SK-N-SH treated with all-trans-retinoic acid at 6 μM for 48 hours (cell line): ENCODE measurements at regions not wholly inside any gene's neighbourhood (a gene's known extent, or its start where the extent isn't known, plus 50 kb on each side); places are given as distances from the start of the nearest gene placed in this dataset.

ENCODE experiments used
- ATAC-seq: fragments of 200-7000 bp; cut with Tn5 transposase; 3 replicates; pipeline ENCODE4 v1.9.1; 2020; ENCODE audit warnings: mild to moderate bottlenecking, moderate library complexity
- ARNTL ChIP-seq: fragments of 450-650 bp; formaldehyde crosslinking; IDR thresholded peaks from 2 replicates; pipeline ENCODE4 v1.5.0; 2020; ENCODE audit warnings: low read depth, mild to moderate bottlenecking, moderate library complexity, borderline replicate concordance
- BACH2 ChIP-seq: fragments of 250-450 bp; sonication (Bioruptor Pico); IDR thresholded peaks from 2 replicates; pipeline ENCODE4 v1.9.0; 2021; ENCODE audit warnings: mild to moderate bottlenecking, borderline replicate concordance
- CREB5 ChIP-seq: fragments of 250-450 bp; sonication (Bioruptor Pico); IDR thresholded peaks from 2 replicates; pipeline ENCODE4 v1.5.1; 2020; ENCODE audit warnings: low read depth, mild to moderate bottlenecking, moderate library complexity
- CSDC2 ChIP-seq: fragments of 250-450 bp; sonication (Bioruptor Pico); IDR thresholded peaks from 2 replicates; pipeline ENCODE4 v1.5.0; 2020; ENCODE audit warnings: mild to moderate bottlenecking, moderate library complexity
- CSRNP3 ChIP-seq: fragments of 250-450 bp; sonication (Bioruptor Pico); IDR thresholded peaks from 2 replicates; pipeline ENCODE4 v1.5.1; 2021; ENCODE audit warnings: mild to moderate bottlenecking, moderate library complexity
- ESRRG ChIP-seq: fragments of 250-450 bp; sonication (Bioruptor Pico); IDR thresholded peaks from 2 replicates; pipeline ENCODE4 v1.6.1; 2021; ENCODE audit warnings: mild to moderate bottlenecking
- GLIS3 ChIP-seq: fragments of 250-450 bp; sonication (Bioruptor Pico); IDR thresholded peaks from 2 replicates; pipeline ENCODE4 v1.5.0; 2020; ENCODE audit warnings: mild to moderate bottlenecking, moderate library complexity
- ISL1 ChIP-seq: fragments of 250-450 bp; sonication (Bioruptor Pico); IDR thresholded peaks from 2 replicates; pipeline ENCODE4 v2.1.2; 2022; ENCODE audit warnings: mild to moderate bottlenecking, moderate library complexity
- OSR1 ChIP-seq: fragments of 250-450 bp; sonication (Bioruptor Pico); IDR thresholded peaks from 2 replicates; pipeline ENCODE4 v1.8.0; 2022; ENCODE audit warnings: moderate library complexity, mild to moderate bottlenecking, inconsistent platforms
- PATZ1 ChIP-seq: fragments of 250-450 bp; sonication (Bioruptor Pico); IDR thresholded peaks from 2 replicates; pipeline ENCODE4 v1.8.0; 2020; ENCODE audit warnings: mild to moderate bottlenecking, moderate library complexity, borderline replicate concordance
- POU6F1 ChIP-seq: fragments of 250-450 bp; sonication (Bioruptor Pico); IDR thresholded peaks from 2 replicates; pipeline ENCODE4 v1.8.0; 2021; ENCODE audit warnings: low read depth, mild to moderate bottlenecking, moderate library complexity, borderline replicate concordance
- PPARA ChIP-seq: fragments of 250-450 bp; sonication (Bioruptor Pico); IDR thresholded peaks from 2 replicates; pipeline ENCODE4 v1.5.0; 2020; ENCODE audit warnings: mild to moderate bottlenecking, borderline replicate concordance
- RARB ChIP-seq: fragments of 250-450 bp; sonication (Bioruptor Pico); IDR thresholded peaks from 2 replicates; pipeline ENCODE4 v1.8.0; 2021; ENCODE audit warnings: mild to moderate bottlenecking, moderate library complexity
- SNAI2 ChIP-seq: fragments of 250-450 bp; sonication (Bioruptor Pico); IDR thresholded peaks from 2 replicates; pipeline ENCODE4 v1.5.0; 2020; ENCODE audit warnings: mild to moderate bottlenecking, moderate library complexity
- TCF4 ChIP-seq: fragments of 250-450 bp; sonication (Bioruptor Pico); IDR thresholded peaks from 2 replicates; pipeline ENCODE4 v1.8.0; 2021; ENCODE audit warnings: mild to moderate bottlenecking, moderate library complexity, borderline replicate concordance
- TOX ChIP-seq: fragments of 250-450 bp; sonication (Bioruptor Pico); IDR thresholded peaks from 2 replicates; pipeline ENCODE4 v1.8.0; 2021; ENCODE audit warnings: mild to moderate bottlenecking, moderate library complexity, borderline replicate concordance
- TSHZ2 ChIP-seq: fragments of 250-450 bp; sonication (Bioruptor Pico); IDR thresholded peaks from 2 replicates; pipeline ENCODE4 v1.5.0; 2020; ENCODE audit warnings: mild to moderate bottlenecking, moderate library complexity
- ZC3H10 ChIP-seq: fragments of 250-450 bp; sonication (Bioruptor Pico); IDR thresholded peaks from 2 replicates; pipeline ENCODE4 v1.5.1; 2021; ENCODE audit warnings: mild to moderate bottlenecking, moderate library complexity
- ZFP3 ChIP-seq: fragments of 250-450 bp; sonication (Bioruptor Pico); IDR thresholded peaks from 2 replicates; pipeline ENCODE4 v1.5.0; 2020; ENCODE audit warnings: mild to moderate bottlenecking, moderate library complexity
- ZFP30 ChIP-seq: fragments of 450-650 bp; formaldehyde crosslinking; IDR thresholded peaks from 2 replicates; pipeline ENCODE4 v1.5.0; 2022; ENCODE audit warnings: mild to moderate bottlenecking, moderate library complexity
- ZNF565 ChIP-seq: fragments of 450-650 bp; formaldehyde crosslinking; conservative IDR thresholded peaks from 2 replicates; pipeline ENCODE4 v1.5.0; 2020; ENCODE audit warnings: low read depth, mild to moderate bottlenecking, moderate library complexity
- ZNF70 ChIP-seq: fragments of 450-650 bp; formaldehyde crosslinking; IDR thresholded peaks from 2 replicates; pipeline ENCODE4 v1.5.0; 2020; ENCODE audit warnings: mild to moderate bottlenecking, moderate library complexity
- ZNF8 ChIP-seq: fragments of 450-650 bp; formaldehyde crosslinking; IDR thresholded peaks from 2 replicates; pipeline ENCODE4 v1.5.0; 2020; ENCODE audit warnings: mild to moderate bottlenecking, moderate library complexity

GRCh38 chr1:67515324-67516080 is 85.3 kb upstream of the SERBP1 start:
- ATAC-seq, result no peak
- no peak for TF ChIP-seq CSDC2
- TF ChIP-seq TSHZ2 (CRISPR knock-in tag), result no peak
- no peak for TF ChIP-seq TOX (CRISPR knock-in tag)
- TF ChIP-seq RARB, result no peak
- TF ChIP-seq TCF4, result no peak
- TF ChIP-seq PPARA (CRISPR knock-in tag), result no peak
- TF ChIP-seq ISL1 (CRISPR knock-in tag), result no peak
- no peak for TF ChIP-seq ZFP30 (CRISPR knock-in tag)
- TF ChIP-seq ZNF8 (CRISPR knock-in tag), result no peak
- no peak for TF ChIP-seq ZNF70 (CRISPR knock-in tag)
- TF ChIP-seq CREB5 (CRISPR knock-in tag), result no peak
- TF ChIP-seq GLIS3 (CRISPR knock-in tag), result no peak
- no peak for TF ChIP-seq BACH2 (CRISPR knock-in tag)

GRCh38 chr1:67517046-67517445 is 86.8 kb upstream of the SERBP1 start:
- TF ChIP-seq CSRNP3 (CRISPR knock-in tag) (no peak), CREB5 (CRISPR knock-in tag) (no peak), CSDC2 (no peak), BACH2 (CRISPR knock-in tag) (no peak), ZFP3 (CRISPR knock-in tag) (no peak)
- no peak for ATAC-seq

GRCh38 chr1:67522001-67522441 is 91.8 kb upstream of the SERBP1 start:
- TF ChIP-seq ARNTL (CRISPR knock-in tag) (no peak), CREB5 (CRISPR knock-in tag) (no peak), PATZ1 (CRISPR knock-in tag) (no peak), GLIS3 (CRISPR knock-in tag) (no peak), ISL1 (CRISPR knock-in tag) (no peak), POU6F1 (CRISPR knock-in tag) (no peak), ZC3H10 (CRISPR knock-in tag) (no peak), BACH2 (CRISPR knock-in tag) (no peak), ZNF70 (CRISPR knock-in tag) (no peak), ESRRG (no peak), PPARA (CRISPR knock-in tag) (no peak), OSR1 (CRISPR knock-in tag) (no peak), ZNF8 (CRISPR knock-in tag) (no peak), TOX (CRISPR knock-in tag) (no peak), CSDC2 (no peak), ZFP3 (CRISPR knock-in tag) (no peak), ZNF565 (no peak), SNAI2 (no peak), TCF4 (no peak)
- no peak for ATAC-seq
